A549 (cell line): ENCODE measurements at regions not wholly inside any gene's neighbourhood (a gene's known extent, or its start where the extent isn't known, plus 50 kb on each side); places are given as distances from the start of the nearest gene placed in this dataset.

Source experiments
- ATAC-seq, 2 experiments: fragments of 200-7000 bp in 1 of 2; fragments of >200 bp in 1 of 2; cut with Nextera tagmentation in 1 of 2; cut with Tn5 transposase in 1 of 2; 3 replicates each; pipeline versions ENCODE4 v1.8.0 to v1.9.1; 2018 to 2020; ENCODE audit warnings: mild to moderate bottlenecking in 1 of 2, moderate library complexity in 1 of 2
- CTCF ChIA-PET: fragments of 300-600 bp; sonication (Branson Sonifier 250); formaldehyde crosslinking; extraction: SDS; loops from one replicate; lab custom pipeline; 2021; ENCODE audit warnings: antibody characterized with exemption, inconsistent platforms; lab: Yijun Ruan, JAX
- POLR2A ChIA-PET: fragments of 350-600 bp; formaldehyde crosslinking; extraction: SDS; loops from one replicate; lab custom pipeline; 2021; ENCODE audit warnings: antibody characterized with exemption, inconsistent platforms; lab: Yijun Ruan, JAX
- DNase-seq, 2 experiments: peaks; one replicate each; pipeline versions ENCODE4 v3.0.0 to v3.0.0-alpha.2; 2011 to 2016; ENCODE audit warnings: low read depth in 1 of 2, low spot score in 1 of 2
- FAIRE-seq: peaks from 2 replicates; lab custom pipeline; 2011; peaks lifted over from hg19 to GRCh38; lab: Jason Lieb, UNC
- H3K27ac ChIP-seq, 2 experiments: fragments of >200 bp; sonication (Bioruptor Twin); formaldehyde crosslinking; 3 replicates each; pipeline ENCODE4 v1.5.1; 2016 to 2017
- H3K4me1 ChIP-seq: fragments of >200 bp; sonication (Bioruptor Twin); formaldehyde crosslinking; 3 replicates; pipeline ENCODE4 v1.6.1; 2016
- H3K4me2 ChIP-seq: fragments of >200 bp; sonication (Bioruptor Twin); formaldehyde crosslinking; 3 replicates; pipeline ENCODE4 v1.6.1; 2016
- H3K4me3 ChIP-seq: fragments of >200 bp; sonication (Bioruptor Twin); formaldehyde crosslinking; 3 replicates; pipeline ENCODE4 v1.5.1; 2016
- H3K9me3 ChIP-seq: fragments of >200 bp; sonication (Bioruptor Twin); formaldehyde crosslinking; 3 replicates; pipeline ENCODE4 v1.6.1; 2016
- BHLHE40 ChIP-seq: IDR thresholded peaks from 2 replicates; pipeline ENCODE4 v1.6.1; 2012; ENCODE audit warnings: low read depth, low read length, inconsistent platforms
- ESRRA ChIP-seq: fragments of 150-350 bp; IDR thresholded peaks from 2 replicates; pipeline ENCODE4 v1.6.1; 2014; ENCODE audit warnings: mild to moderate bottlenecking, low read length, borderline replicate concordance
- FOSB ChIP-seq: fragments of 250-450 bp; sonication (Bioruptor Pico); IDR thresholded peaks from 2 replicates; pipeline ENCODE4 v1.5.0; 2020; ENCODE audit warnings: mild to moderate bottlenecking, moderate library complexity
- HDAC2 ChIP-seq: fragments of 200-600 bp; sonication (generic); IDR thresholded peaks from 2 replicates; pipeline ENCODE4 v1.6.1; 2016
- HEYL ChIP-seq: fragments of 250-450 bp; sonication (Bioruptor Pico); IDR thresholded peaks from 2 replicates; pipeline ENCODE4 v1.8.0; 2021; ENCODE audit warnings: mild to moderate bottlenecking, moderate library complexity
- HOXB13 ChIP-seq: fragments of 250-450 bp; sonication (Bioruptor Pico); IDR thresholded peaks from 2 replicates; pipeline ENCODE4 v1.5.0; 2020; ENCODE audit warnings: low read depth, mild to moderate bottlenecking, moderate library complexity
- KDM1A ChIP-seq: fragments of 200-600 bp; sonication (generic); IDR thresholded peaks from 2 replicates; pipeline ENCODE4 v1.6.1; 2016; ENCODE audit warnings: low read depth, mild to moderate bottlenecking
- MAFK ChIP-seq: fragments of 450-650 bp; IDR thresholded peaks from 2 replicates; pipeline ENCODE4 v1.6.1; 2014; ENCODE audit not compliant: partially characterized antibody
- MAZ ChIP-seq: fragments of 150-350 bp; IDR thresholded peaks from 2 replicates; pipeline ENCODE4 v1.6.1; 2014; ENCODE audit warnings: antibody characterized with exemption, low read depth, low read length, borderline replicate concordance
- NFE2L2 ChIP-seq: fragments of 150-350 bp; conservative IDR thresholded peaks from 2 replicates; pipeline ENCODE4 v1.6.1; 2014; ENCODE audit warnings: low read length
- NPAS2 ChIP-seq: fragments of 250-450 bp; sonication (Bioruptor Pico); IDR thresholded peaks from 2 replicates; pipeline ENCODE4 v1.8.0; 2022; ENCODE audit warnings: mild to moderate bottlenecking, moderate library complexity, borderline replicate concordance
- NR3C1 ChIP-seq: fragments of >200 bp; sonication (Bioruptor Twin); formaldehyde crosslinking; IDR thresholded peaks from 3 replicates; pipeline ENCODE4 v1.6.1; 2017
- POLR2A ChIP-seq: IDR thresholded peaks from 2 replicates; pipeline ENCODE4 v1.6.1; 2012; ENCODE audit warnings: mild to moderate bottlenecking, low read length
- RAD21 ChIP-seq, 2 experiments: fragments of >200 bp in 1 of 2; sonication (Bioruptor Twin) in 1 of 2; formaldehyde crosslinking in 1 of 2; IDR thresholded peaks in 1 of 2; conservative IDR thresholded peaks in 1 of 2; 2 replicates in 1 of 2; 3 replicates in 1 of 2; pipeline ENCODE4 v1.6.1; 2012 to 2018; ENCODE audit warnings: inconsistent platforms in 1 of 2
- SREBF2 ChIP-seq: fragments of 450-650 bp; IDR thresholded peaks from 2 replicates; pipeline ENCODE4 v1.6.1; 2014; ENCODE audit warnings: mild to moderate bottlenecking, moderate library complexity
- TP53 ChIP-seq: fragments of 250-450 bp; sonication (Bioruptor Pico); IDR thresholded peaks from 2 replicates; pipeline ENCODE4 v1.5.0; 2021; ENCODE audit warnings: mild to moderate bottlenecking, moderate library complexity
- ZNF302 ChIP-seq: fragments of 250-450 bp; sonication (Bioruptor Pico); IDR thresholded peaks from 2 replicates; pipeline ENCODE4 v1.9.0; 2021; ENCODE audit warnings: inconsistent platforms, mild to moderate bottlenecking, moderate library complexity
- ZSCAN20 ChIP-seq: fragments of 250-450 bp; sonication (Bioruptor Pico); IDR thresholded peaks from 2 replicates; pipeline ENCODE4 v1.8.0; 2022; ENCODE audit warnings: mild to moderate bottlenecking, moderate library complexity
- WGBS: methylation state at CpG from one replicate; pipeline ENCODE4 v1.1.6; 2017; ENCODE audit errors: missing lambda C conversion rate; 5-methylcytosine and 5-hydroxymethylcytosine counted together
- TF ChIP-seq, protein P1 (sequence below): fragments of 450-650 bp; IDR thresholded peaks from 2 replicates; pipeline ENCODE4 v1.6.1; 2014; ENCODE audit warnings: antibody characterized with exemption
- TF ChIP-seq, protein P2 (sequence below): fragments of >200 bp; sonication (Bioruptor Twin); formaldehyde crosslinking; IDR thresholded peaks from 3 replicates; pipeline ENCODE4 v1.5.1; 2016

DNA sequence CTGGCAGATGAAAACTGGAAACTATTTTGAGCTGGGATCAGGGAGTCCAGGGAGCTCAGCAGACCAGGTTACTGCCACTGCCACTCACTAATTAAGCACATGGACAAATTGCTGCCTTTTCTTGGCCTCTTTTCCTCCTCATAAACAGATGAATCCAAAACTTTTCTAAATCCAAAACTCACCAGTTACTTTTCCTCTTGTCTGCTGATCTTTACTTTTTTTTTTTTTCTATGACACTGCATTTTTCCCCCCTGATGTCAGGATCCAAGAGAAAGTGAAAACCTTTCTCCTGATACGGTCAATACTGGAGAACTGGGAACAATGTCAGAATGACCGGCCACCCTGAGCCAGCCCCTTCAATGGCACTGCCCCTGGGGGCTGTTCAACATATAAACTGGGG, 405.8 kb downstream of the DUSP10 start:
- H3K4me2 ChIP-seq = peak overlapping the region; percentile 14; the same call in 1 of the 3 replicates
- WGBS = 88% methylated on average over 2 of the region's 2 CpGs
- TF ChIP-seq ZNF302 (CRISPR knock-in tag) = no peak
- no peak for TF ChIP-seq HEYL (CRISPR knock-in tag)
- DNase-seq = no peak
- H3K4me3 ChIP-seq = no peak overlapping the region
- 0 out of 3 replicates have a peak, but pooled peaks cover 9% of the 10 kb centered on the region for H3K9me3 ChIP-seq
- ChIA-PET CTCF (interaction anchor here (0.6 kb wide), 1 partner anchor 95 kb away, joined by 3 read pairs; no protein-coding TSS in a partner anchor), POLR2A (no interaction called here)
- no peak for FAIRE-seq
- peaks cover 6% of the 10 kb centered on the region; the same call in 1 of the 3 replicates for H3K4me1 ChIP-seq
- H3K27ac ChIP-seq = peak overlapping the region; percentile 20 to 38; a peak in 4 of 6 replicates
- ATAC-seq = no peak

DNA sequence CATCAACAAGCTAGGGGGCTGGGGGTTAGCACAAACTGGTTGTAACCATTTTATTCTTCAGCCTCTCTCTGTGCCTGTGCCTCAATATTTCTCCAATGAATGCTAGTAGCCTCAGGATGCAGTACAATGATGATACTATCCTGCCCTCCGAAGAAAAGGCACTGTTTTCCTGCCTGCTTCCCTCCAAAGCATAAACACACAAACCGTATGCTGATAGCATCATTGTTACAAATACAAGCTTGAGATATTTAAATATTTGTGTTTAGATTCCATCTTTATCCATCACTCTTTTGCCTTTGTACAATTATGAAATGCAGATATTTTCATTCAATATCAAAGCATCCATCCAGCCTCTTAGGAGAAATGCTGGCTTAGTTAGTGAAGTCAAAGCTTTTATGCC, 404.8 kb downstream of the DUSP10 start:
- TF ChIP-seq POLR2A (no peak), HEYL (CRISPR knock-in tag) (no peak), NR3C1 (no peak), RAD21 (conservative IDR thresholded peaks at IDR 0.05 in 1 of 2, IDR thresholded peaks at IDR 0.05 in 1 of 2) (no peak)
- TF ChIP-seq, all 56 proteins: peak for 0
- Histone ChIP-seq H3K27ac (no peak overlapping the region), H3K9me3 (0 out of 3 replicates have a peak, but pooled peaks cover 3% of the 10 kb centered on the region), H3K4me3 (no peak overlapping the region), H3K4me2 (no peak overlapping the region), H3K4me1 (peaks cover 6% of the 10 kb centered on the region; the same call in 1 of the 3 replicates)
- FAIRE-seq (no peak), ATAC-seq (no peak), DNase-seq (no peak)
- 62% methylated on average over 2 of the region's 2 CpGs for WGBS
- ChIA-PET CTCF (no interaction called here), POLR2A (no interaction called here)

DNA sequence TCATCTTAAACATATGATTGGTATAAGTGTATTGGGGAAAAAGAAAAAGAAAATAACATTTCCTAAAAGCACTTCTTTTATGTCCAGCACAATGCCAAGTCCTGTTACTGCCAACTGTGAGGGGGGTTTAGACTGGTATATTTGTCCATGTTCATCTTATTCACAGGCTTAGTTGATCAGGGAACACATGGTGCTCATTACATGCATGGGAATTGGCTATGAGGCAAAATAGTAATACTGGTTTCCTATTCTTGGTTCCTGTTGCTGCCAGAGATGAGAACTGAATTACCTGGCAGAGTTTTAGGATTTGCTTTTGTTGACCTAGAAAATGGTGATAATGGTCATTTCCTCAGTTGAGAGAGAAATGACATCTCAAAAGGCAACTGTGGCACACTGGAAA, 398.8 kb downstream of the DUSP10 start:
- Histone ChIP-seq H3K4me1 (no peaks in the 10 kb centered on the region), H3K4me2 (no peak overlapping the region), H3K4me3 (no peak overlapping the region), H3K9me3 (no peaks in the 10 kb centered on the region)
- FAIRE-seq (no peak), DNase-seq (no peak)
- ChIA-PET POLR2A (no interaction called here), CTCF (no interaction called here)
- TF ChIP-seq MAFK = no peak
- TF ChIP-seq, all 56 proteins: peak for 0
- no peak for ATAC-seq
- no peak overlapping the region for H3K27ac ChIP-seq

DNA sequence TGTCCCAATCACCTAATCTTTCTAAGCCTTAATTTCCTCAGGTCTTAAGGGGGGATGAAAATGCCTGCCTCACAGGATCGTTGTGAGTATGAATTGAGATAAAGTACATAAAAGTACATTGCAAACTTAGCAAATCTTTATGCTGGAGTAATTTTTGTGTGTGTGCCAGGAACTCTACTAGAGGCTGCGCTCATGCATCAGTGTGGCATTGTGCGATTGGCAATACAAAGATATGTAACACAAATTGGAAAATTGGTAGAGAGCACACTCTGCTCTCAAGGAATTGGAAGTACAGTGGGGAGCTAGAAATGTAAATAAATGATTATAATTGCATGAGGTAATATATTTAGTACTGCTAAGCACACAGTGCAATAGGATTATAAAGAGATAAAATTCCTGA, 398.3 kb downstream of the DUSP10 start:
- Histone ChIP-seq H3K9me3 (no peaks in the 10 kb centered on the region), H3K27ac (no peak overlapping the region), H3K4me1 (no peaks in the 10 kb centered on the region), H3K4me3 (no peak overlapping the region), H3K4me2 (no peak overlapping the region)
- ATAC-seq (no peak), DNase-seq (no peak), FAIRE-seq (no peak)
- no peak for TF ChIP-seq ESRRA
- TF ChIP-seq BHLHE40 = no peak
- no peak for TF ChIP-seq SREBF2
- TF ChIP-seq NPAS2 (CRISPR knock-in tag) = no peak
- no peak for TF ChIP-seq HOXB13 (CRISPR knock-in tag)
- TF ChIP-seq HDAC2 = no peak
- TF ChIP-seq HEYL (CRISPR knock-in tag) = no peak
- no peak for TF ChIP-seq NR3C1
- TF ChIP-seq, protein P1, sequence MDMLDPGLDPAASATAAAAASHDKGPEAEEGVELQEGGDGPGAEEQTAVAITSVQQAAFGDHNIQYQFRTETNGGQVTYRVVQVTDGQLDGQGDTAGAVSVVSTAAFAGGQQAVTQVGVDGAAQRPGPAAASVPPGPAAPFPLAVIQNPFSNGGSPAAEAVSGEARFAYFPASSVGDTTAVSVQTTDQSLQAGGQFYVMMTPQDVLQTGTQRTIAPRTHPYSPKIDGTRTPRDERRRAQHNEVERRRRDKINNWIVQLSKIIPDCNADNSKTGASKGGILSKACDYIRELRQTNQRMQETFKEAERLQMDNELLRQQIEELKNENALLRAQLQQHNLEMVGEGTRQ = no peak
- TF ChIP-seq TP53 = no peak
- TF ChIP-seq FOSB (CRISPR knock-in tag) = no peak
- TF ChIP-seq MAZ = no peak
- no peak for TF ChIP-seq KDM1A
- TF ChIP-seq, protein P2, sequence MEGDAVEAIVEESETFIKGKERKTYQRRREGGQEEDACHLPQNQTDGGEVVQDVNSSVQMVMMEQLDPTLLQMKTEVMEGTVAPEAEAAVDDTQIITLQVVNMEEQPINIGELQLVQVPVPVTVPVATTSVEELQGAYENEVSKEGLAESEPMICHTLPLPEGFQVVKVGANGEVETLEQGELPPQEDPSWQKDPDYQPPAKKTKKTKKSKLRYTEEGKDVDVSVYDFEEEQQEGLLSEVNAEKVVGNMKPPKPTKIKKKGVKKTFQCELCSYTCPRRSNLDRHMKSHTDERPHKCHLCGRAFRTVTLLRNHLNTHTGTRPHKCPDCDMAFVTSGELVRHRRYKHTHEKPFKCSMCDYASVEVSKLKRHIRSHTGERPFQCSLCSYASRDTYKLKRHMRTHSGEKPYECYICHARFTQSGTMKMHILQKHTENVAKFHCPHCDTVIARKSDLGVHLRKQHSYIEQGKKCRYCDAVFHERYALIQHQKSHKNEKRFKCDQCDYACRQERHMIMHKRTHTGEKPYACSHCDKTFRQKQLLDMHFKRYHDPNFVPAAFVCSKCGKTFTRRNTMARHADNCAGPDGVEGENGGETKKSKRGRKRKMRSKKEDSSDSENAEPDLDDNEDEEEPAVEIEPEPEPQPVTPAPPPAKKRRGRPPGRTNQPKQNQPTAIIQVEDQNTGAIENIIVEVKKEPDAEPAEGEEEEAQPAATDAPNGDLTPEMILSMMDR = no peak
- TF ChIP-seq ZSCAN20 (CRISPR knock-in tag) = no peak
- TF ChIP-seq NFE2L2 = no peak
- POLR2A ChIA-PET = no interaction called here
- CTCF ChIA-PET = no interaction called here
- 56% methylated on average over 3 of the region's 3 CpGs for WGBS
